Lower leg skin (tissue), 3 donors: ENCODE measurements at regions not wholly inside any gene's neighbourhood (a gene's known extent, or its start where the extent isn't known, plus 50 kb on each side); places are given as distances from the start of the nearest gene placed in this dataset.

ENCODE experiments used
- CTCF ChIP-seq, 3 donors: fragments of 450-650 bp; IDR thresholded peaks; one replicate each; pipeline ENCODE4 v1.5.1; 2016; ENCODE audit warnings: antibody characterized with exemption in 3 of 3, mild to moderate bottlenecking in 3 of 3, moderate library complexity in 2 of 3
- POLR2A ChIP-seq, 2 donors: fragments of 450-650 bp; IDR thresholded peaks; one replicate each; pipeline ENCODE4 v1.6.1; 2016 to 2017; ENCODE audit warnings: antibody characterized with exemption in 2 of 2, mild to moderate bottlenecking in 1 of 2, moderate library complexity in 1 of 2

GRCh38 chr14:27270716-27271115 is 672.9 kb upstream of the NOVA1 start:
- TF ChIP-seq POLR2A (IDR thresholded peaks at IDR 0.05) (no peak), CTCF (IDR thresholded peaks at IDR 0.05) (no peak)
